ENCODE measurements at regions not wholly inside any gene's neighbourhood (a gene's known extent, or its start where the extent isn't known, plus 50 kb on each side); places are given as distances from the start of the nearest gene placed in this dataset.

- ATAC-seq (no peak), DNase-seq (ENCODE audit: low read depth, low spot score) (no peak)
- Histone ChIP-seq H3K4me3 (ENCODE audit: low read depth in 2 of 2, low read length in 2 of 2) (no peak overlapping the region), H3K27me3 (ENCODE audit: control insufficient read depth, insufficient read depth, low read length) (peaks cover 8% of the 10 kb centered on the region; the same call in 1 of the 2 replicates), H3K27ac (ENCODE audit: low read length) (no peak overlapping the region), H3K4me1 (ENCODE audit: control insufficient read depth, insufficient read depth, low read length) (no peaks in the 10 kb centered on the region), H3K36me3 (ENCODE audit: control insufficient read depth, insufficient read depth, low read length) (no peaks in the 10 kb centered on the region), H3K9me3 (ENCODE audit: control insufficient read depth, insufficient read depth, low read depth, low read length) (no peaks in the 10 kb centered on the region)
- intact Hi-C loops (cut with micrococcal nuclease; ENCODE audit: unreplicated experiment): no loop called here
- in situ Hi-C loops (cut with HindIII; ENCODE audit: low pct_unique_long_range_greater_than_20kb, low sequenced_read_pairs): no loop called here
- CTCF ChIA-PET: no interaction called here
- no TSS peak for BruUV-seq (replicated peaks)
- TF ChIP-seq SIN3A (IDR thresholded peaks at IDR 0.05; ENCODE audit: borderline replicate concordance, insufficient read depth, low read depth, low read length) (no peak), TCF7L2 (IDR thresholded peaks at IDR 0.05; ENCODE audit: low read depth, low read length) (no peak), REST (IDR thresholded peaks at IDR 0.05; ENCODE audit: insufficient read depth in 1 of 2, low read depth in 2 of 2, low read length in 1 of 2) (no peak), POLR2AphosphoS5 (IDR thresholded peaks at IDR 0.05; ENCODE audit: low read depth, low read length) (no peak)
- TF ChIP-seq, protein P1, sequence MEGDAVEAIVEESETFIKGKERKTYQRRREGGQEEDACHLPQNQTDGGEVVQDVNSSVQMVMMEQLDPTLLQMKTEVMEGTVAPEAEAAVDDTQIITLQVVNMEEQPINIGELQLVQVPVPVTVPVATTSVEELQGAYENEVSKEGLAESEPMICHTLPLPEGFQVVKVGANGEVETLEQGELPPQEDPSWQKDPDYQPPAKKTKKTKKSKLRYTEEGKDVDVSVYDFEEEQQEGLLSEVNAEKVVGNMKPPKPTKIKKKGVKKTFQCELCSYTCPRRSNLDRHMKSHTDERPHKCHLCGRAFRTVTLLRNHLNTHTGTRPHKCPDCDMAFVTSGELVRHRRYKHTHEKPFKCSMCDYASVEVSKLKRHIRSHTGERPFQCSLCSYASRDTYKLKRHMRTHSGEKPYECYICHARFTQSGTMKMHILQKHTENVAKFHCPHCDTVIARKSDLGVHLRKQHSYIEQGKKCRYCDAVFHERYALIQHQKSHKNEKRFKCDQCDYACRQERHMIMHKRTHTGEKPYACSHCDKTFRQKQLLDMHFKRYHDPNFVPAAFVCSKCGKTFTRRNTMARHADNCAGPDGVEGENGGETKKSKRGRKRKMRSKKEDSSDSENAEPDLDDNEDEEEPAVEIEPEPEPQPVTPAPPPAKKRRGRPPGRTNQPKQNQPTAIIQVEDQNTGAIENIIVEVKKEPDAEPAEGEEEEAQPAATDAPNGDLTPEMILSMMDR (IDR thresholded peaks at IDR 0.05): no peak
- POLR2A ChIA-PET: no interaction called here
These were observed 101.4 kb upstream of the SMIM23 start for GRCh38 chr5:171684169-171684568.

GRCh38 chr5:171688696-171689495 is 96.7 kb upstream of the SMIM23 start:
- in situ Hi-C loops (cut with HindIII; ENCODE audit: low pct_unique_long_range_greater_than_20kb, low sequenced_read_pairs): no loop called here
- TF ChIP-seq SIN3A (IDR thresholded peaks at IDR 0.05; ENCODE audit: borderline replicate concordance, insufficient read depth, low read depth, low read length) (no peak), POLR2AphosphoS5 (IDR thresholded peaks at IDR 0.05; ENCODE audit: low read depth, low read length) (no peak), TCF7L2 (IDR thresholded peaks at IDR 0.05; ENCODE audit: low read depth, low read length) (no peak), REST (IDR thresholded peaks at IDR 0.05; ENCODE audit: insufficient read depth in 1 of 2, low read depth in 2 of 2, low read length in 1 of 2) (no peak)
- TF ChIP-seq, protein P1 (IDR thresholded peaks at IDR 0.05): no peak

More at GRCh38 chr5:171688696-171689495, 96.7 kb upstream of the SMIM23 start:
- H3K4me3 ChIP-seq (ENCODE audit: low read depth in 2 of 2, low read length in 2 of 2): no peak overlapping the region
- ChIA-PET CTCF (no interaction called here), POLR2A (no interaction called here)
- DNase-seq (ENCODE audit: low read depth, low spot score): no peak
- no peaks in the 10 kb centered on the region for H3K36me3 ChIP-seq (ENCODE audit: control insufficient read depth, insufficient read depth, low read length)
- no peaks in the 10 kb centered on the region for H3K4me1 ChIP-seq (ENCODE audit: control insufficient read depth, insufficient read depth, low read length)
- no peak overlapping the region for H3K27ac ChIP-seq (ENCODE audit: low read length)
- BruUV-seq (replicated peaks): no TSS peak
- 0 out of 2 replicates have a peak, but pooled peaks cover 2% of the 10 kb centered on the region for H3K27me3 ChIP-seq (ENCODE audit: control insufficient read depth, insufficient read depth, low read length)
- no peak for ATAC-seq
- intact Hi-C loops (cut with micrococcal nuclease; ENCODE audit: unreplicated experiment): no loop called here
- no peaks in the 10 kb centered on the region for H3K9me3 ChIP-seq (ENCODE audit: control insufficient read depth, insufficient read depth, low read depth, low read length)

Measured in Panc1 (cell line).